ENCODE measurements at regions not wholly inside any gene's neighbourhood (a gene's known extent, or its start where the extent isn't known, plus 50 kb on each side); places are given as distances from the start of the nearest gene placed in this dataset.
"Not testable (repeated sequence)": the region's sequence is repeated elsewhere in the genome, so short reads cannot be mapped to it uniquely, and the experiment has no call there.

DNA sequence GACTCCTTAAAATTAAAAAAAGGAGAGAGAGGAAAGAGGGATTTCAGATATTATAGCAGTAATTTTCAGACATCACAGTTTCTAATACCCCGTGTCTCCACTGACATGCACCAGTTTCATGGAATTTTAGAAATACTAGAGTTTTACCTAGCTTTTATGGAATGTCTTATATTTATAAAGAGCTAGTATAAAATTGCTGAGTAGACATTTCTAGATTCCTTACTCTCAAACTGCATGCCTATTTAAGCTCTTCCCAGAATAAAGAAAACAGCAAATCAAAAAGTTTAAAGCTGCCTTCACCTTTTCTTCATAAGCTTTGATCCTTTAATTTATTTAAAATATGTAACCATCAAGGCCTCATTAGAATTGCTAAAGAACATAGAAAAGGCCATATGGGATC, 247.4 kb upstream of the IL12A start:
- DNase-seq: no peak

DNA sequence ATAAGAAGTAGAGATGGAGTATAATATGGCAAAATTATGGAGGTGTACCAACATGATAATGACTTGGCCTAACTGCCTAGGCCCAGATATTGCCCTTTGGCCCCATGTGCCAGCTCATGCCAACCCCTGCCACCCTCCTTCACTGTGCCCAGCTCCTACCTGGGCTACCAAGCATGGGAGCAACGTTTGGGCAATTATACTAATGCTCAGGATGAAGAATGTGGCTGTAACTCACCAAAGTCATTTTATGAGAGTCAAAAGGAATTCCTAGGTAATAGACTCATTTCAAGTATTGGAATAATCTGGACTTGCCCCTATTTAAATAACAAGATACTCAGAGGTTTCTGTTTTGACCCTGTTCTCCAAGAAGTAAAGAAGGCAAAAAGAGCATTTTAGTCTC, 240.2 kb upstream of the IL12A start:
- no peak for DNase-seq

DNA sequence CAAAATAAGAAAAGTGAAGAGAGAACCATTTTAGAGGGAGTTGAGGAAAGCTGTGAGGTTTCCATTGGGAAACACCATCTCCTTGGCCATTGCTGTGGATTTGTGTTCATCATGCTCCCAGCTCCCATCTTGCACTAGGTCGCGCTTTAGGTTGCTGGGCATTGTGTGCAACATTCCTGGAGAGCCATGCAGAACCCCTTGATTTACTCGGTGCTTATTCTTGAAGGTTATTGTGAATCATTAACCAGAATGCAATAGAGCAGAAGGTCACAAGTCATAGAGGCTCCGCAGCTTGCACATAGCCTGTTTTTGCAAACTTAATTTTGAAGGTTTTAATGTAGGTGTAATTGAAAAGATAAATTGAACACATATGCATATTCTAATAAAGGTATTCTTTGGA, 239.2 kb upstream of the IL12A start:
- DNase-seq: no peak

DNA sequence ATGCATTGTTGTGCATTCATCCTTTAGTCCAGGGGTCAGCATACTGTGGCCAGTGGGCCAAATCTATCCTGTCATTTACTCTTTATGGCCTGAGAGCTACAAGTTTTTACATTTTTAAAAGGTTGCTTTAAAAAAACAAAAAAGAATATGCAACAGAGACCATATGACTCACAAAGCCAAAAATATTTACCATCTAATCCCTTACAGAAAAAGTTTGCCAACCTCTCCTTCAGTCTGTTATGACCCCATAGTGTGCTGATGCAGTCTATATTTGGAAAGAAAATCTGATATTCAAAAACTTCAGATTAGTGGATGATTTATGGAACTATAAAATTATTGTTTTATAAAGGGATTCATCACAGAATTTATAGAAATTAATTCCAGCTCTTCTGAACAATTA, 237.5 kb upstream of the IL12A start:
- no peak for DNase-seq

DNA sequence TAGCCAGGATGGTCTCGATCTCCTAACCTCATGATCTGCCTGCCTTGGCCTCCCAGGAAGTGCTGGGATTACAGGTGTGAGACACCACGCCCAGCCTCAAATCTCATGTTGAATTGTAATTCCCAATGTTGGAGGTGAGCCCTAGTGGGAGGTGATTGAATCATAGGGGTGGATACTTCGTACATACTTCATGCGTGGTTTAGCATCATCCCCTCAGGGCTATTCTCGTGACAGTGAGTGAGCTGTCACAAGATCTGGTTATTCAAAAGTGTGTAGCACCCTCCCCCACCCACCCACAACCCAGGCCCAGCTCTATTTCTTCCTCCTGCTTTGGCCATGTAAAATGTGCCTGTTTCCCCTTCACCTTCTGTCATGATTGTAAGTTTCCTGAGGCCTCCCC, 236.9 kb upstream of the IL12A start:
- DNase-seq: no peak

DNA sequence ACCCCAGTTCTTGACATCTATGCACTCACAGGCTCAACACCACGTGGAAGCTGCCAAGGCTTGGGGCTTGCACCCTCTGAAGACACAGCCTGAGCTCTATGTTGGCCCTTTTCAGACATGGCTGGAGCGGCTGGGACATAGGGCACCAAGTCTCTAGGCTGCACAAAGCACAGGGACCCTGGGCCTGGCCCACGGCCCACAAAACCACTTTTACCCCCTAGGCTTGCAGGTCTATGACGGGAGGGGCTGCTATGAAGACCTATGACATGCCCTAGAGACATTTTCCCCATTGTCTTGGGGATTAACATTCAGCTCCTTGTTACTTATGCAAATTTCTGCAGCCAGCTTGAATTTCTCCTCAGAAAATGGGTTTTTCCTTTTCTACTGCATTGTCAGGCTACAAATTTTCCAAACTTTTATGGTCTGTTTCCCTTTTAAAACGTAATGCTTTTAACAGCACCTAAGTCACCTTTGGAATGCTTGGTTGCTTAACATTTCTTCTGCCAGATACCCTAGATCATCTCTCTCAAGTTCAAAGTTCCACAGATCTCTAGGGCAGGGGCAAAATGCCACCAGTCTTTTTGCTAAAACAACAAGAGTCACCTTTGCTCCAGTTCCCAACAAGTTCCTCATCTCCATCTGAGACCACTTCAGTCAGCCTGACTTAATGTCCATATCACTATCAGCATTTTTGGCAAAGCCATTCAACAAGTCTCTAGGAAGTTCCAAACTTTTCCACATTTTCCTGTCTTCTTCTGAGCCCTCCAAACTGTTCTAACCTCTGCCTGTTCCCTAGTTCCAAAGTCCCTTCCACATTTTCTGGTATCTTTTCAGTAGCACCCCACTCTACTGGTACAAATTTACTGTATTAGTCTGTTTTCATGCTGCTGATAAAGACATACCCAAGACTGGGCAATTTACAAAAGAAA, 232.1 kb upstream of the IL12A start:
- not testable (repeated sequence) for DNase-seq

DNA sequence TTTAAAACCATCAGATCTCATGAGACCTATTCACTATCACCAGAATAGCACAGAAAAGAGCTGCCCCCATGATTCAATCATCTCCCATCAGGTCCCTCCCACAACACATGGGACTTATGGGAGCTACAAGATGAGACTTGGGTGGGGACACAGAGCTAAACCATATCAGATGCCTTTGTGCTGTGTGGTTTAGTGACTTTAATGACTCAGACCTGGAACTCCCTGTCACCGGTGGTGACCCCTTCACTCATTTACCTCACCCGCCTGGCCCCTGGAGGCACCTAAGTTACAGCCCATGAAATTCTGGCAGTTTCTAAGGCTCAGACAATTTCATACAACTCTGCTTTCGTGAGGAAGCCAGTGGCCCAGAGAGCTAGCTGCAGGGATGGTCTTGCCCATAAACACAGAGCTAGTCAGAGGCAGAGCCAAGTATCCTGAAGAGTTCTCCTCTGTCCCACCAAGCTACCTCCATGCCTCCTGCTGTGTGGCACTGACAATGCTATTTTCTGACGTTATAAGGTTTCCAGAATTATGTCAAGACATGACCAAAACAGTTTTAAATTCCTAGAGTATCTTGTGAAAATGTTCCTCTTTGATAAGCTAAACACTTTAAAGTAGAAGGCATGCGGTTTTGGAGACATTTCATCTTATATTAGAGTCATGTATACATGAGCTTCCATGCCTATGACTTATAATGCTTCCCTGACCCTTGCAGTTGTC, 231.1 kb upstream of the IL12A start:
- no peak for DNase-seq

DNA sequence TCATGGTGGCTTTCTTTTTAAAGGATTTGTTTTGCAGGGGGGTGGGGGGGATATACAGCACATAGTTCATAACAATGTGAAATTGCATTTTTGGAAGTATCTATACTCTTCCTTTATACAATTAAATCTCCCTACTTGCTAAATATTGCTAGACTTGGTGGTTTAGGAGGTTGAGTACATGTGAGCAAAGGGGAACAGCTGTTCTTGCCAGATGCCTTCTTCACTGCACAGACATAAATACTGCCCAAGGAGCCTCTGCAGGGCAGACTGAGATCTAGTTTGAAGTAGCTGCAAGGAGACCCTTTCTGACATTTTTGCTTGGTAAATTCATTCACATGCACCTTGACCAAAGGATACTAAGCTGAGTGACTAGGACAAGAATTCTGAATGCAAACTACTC, 228.6 kb upstream of the IL12A start:
- DNase-seq: no peak

DNA sequence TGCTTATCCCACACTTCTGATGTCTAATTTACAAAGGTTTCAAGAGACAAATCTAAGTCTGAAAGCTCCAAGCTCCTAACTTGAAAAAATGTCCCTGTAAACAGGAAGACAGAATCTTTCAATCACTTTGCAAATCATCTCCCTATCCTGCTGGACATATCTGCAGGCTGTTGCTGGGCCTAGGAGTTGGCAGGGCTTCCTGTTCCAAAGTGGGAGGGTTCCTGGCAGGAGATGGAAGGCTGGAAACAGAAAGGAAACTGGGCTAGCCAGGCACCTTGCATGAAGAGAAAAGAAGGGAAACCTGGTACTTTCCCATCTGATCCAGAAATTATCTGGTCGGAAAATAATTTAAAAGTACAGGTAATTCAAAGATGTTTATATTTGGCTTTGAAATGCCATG, 227.3 kb upstream of the IL12A start:
- DNase-seq: no peak

DNA sequence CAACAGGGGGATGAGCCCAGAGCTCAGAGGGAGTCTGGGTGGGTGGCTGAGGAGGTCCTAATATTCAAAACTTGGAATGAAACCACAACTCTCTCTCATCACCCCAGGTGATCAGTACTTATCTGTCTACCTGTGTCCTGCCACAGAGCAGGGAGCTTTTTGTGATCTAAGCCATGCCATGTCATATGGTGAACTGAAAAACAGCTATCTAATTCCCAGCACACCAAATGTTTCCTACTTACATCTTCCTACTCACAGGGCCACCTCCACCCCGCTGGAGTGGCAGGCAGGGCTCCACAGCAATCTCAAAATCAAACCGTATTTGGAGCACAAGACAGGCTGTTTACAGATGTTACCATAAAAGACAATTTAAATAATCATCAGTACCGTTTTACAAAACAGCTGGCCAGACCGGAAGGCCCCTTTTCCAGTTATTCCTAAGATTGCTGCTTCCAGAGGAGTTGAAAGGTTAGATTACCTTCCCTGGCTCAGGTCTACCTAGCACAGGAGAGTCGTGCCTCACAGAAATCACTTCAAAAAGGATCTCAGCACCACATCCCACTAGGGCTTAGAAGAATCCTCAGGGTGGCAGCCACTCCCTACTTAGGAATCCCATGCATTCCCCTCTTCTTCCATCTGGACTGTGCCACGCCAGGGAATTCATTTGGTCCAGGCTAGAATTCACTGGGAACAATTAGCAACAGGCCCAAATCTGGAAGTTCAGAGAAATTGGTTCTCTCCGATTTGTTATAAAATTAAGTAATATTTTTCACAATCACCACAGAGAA, 226.6 kb upstream of the IL12A start:
- no peak for DNase-seq

DNA sequence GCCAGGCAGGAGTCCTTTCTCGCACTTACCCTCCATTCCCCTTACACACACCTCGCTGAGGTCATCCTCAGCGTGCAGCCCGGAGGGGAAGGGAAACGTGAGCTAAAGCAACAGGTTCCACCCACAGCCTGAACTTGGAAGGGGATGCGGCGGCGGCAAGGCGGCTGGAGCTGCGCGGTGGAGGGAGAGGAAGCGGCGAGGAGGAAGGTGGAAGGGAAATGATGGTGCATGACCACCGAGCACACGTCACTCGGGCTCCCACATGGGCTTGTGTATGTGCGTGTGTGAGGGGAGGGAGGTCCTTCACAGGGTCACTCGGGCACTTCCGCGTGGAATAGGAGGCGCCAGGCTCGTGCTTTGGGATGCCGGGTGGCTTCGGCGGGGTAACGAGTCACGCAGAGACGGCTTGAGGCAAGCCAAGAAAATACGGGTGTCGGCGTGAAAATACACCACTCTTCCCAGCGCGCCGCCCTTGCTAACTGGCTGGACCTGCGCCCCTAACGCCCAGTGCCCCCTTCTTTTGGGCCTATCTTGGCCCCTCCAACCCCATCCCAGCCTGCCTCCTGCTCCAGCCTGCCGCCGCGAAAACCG, 225.5 kb upstream of the IL12A start:
- DNase-seq: peak; percentile 48

DNA sequence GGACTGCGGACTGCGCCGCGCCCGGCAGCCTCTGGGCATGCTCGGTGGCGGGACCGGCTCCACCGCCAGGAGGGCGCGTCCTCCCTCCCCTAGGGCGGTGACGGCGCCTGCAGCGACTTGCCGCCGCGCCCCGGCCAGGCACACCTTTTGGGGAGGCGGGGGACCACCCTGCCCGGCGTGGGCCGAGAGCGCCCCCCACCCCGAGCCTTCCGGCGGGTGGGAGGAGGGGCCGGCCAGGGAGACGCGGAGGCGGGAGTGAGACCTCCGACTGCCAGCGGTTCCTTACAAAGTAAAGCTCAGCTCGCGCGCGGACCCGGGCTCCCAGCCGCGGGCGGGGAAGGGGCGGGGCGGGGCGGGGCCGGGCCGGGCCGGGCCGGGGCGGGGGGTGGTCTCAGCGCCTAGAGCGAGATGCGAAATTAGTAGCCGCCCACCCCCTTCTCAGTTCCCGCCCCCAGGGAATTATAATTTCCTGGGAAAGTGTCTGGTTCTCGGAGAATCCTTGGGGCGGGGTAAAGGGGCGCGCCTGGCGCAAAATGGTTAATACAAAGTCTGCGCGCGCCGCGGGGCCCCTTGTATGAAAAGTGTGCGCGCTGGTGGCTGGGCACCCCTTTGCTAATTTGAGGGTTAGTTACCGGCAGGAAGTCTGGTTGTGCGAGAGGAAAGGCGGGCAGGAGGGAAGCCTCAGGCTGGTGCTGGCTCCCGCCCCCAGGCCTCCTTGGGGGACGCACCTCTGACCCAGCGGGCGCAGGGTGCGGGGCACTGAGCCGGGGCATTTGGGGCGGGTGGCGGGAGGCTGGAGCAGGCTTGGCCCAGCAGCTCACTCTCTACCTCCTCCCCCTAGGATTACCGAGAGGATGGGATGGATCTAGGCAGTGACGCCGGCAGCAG, 224.8 kb upstream of the IL12A start:
- peak; percentile 95 for DNase-seq

DNA sequence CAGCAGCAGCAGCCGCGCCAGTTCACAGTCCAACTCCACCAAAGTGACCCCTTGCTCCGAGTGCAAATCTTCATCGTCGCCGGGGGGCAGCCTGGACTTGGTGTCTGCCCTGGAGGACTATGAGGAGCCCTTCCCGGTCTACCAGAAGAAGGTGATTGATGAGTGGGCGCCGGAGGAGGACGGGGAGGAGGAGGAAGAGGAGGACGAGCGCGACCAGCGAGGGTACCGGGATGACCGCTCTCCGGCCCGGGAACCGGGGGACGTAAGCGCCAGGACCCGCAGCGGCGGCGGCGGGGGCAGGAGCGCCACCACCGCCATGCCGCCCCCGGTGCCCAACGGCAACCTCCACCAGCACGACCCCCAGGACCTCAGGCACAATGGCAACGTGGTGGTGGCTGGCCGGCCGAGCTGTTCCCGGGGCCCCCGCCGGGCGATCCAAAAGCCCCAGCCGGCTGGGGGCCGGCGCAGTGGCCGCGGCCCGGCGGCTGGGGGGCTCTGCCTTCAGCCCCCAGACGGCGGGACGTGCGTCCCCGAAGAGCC, 224.1 kb upstream of the IL12A start:
- DNase-seq: no peak

DNA sequence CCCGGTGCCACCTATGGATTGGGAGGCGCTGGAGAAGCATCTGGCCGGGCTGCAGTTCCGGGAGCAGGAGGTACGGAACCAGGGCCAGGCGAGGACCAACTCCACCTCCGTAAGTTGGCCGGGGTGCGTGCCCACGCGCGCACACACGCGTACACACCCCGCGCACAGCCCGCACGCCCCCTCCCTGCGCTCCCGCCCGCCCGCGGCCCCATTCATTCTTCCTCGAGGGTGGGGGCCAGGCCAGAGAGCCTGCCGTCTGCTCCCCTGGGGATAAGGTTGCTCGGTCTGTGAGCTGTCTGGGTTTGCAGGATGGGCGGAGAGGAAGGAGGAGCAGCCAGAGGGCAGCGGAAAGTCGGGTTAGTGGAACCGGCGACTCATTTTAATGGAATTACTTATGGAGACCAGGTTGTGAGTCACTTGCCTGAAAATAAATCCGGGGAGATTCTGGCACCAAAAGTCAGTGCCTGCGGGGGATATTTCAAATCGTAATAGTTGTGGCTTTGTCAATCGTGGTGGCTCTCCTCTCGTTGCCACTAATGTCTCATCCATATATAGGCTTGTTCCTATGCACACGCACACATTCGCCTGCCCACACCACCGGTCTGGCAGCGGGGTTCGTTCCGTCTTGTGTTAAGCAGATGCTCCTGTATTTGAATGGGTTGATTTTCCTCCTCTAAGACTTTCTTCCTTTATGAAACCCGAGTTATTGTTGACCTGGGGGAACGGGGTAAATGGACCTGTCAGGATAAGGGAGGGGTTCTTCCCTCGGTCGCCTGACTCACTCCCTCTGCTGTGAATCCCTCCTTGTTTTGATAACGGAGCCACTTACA, 223.4 kb upstream of the IL12A start:
- DNase-seq: peak; percentile 85

DNA sequence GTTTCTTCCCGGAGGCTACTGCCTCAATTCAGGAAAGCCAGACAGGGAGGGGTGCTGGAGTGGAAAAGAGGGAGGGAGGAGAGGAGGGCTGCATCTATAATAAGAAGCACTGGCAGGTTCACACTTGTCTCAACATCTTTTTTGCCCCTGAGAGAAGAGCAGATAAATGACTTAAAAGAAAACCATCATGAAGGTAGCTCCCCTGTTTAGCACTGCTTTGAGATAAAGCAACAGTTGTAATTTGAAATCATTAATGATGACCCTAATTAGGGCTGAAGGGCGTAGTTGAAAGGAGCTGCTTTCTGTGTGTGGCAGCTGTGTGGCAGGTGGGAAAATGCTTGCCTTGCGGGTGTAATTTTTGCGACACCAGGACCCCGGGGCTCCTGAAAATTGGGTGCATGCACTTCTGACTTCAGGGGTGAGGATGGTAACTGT, 222.8 kb upstream of the IL12A start:
- DNase-seq: no peak

DNA sequence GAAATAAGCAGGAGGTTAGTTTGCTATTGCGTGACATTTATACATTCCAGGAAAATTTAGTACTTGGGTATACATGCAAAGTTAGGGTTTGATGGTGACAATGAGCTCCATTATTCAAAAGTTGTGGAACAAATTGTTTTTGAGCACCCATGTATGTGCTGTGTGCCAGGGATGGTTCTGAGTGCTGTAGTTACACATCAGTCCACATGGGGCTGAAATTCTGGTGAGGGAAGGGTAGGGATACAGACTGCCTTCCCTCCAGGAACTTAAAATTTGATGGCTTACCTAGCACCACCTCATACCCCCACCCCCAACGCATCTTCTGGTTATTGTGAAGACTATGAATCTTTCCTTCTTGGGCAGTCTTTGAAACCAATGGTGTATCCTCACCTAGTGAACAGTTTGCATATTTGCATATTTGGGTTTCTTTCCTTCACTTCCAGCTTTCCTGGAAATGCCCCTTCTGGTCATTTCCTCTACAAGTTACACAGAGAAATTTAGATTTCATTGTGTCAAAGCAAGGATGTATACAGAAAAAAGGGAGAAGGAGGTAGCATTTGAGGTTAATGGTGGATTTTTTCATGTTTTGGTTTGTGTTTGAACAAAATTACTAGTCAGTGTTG, 222.0 kb upstream of the IL12A start:
- DNase-seq: peak; percentile 40

DNA sequence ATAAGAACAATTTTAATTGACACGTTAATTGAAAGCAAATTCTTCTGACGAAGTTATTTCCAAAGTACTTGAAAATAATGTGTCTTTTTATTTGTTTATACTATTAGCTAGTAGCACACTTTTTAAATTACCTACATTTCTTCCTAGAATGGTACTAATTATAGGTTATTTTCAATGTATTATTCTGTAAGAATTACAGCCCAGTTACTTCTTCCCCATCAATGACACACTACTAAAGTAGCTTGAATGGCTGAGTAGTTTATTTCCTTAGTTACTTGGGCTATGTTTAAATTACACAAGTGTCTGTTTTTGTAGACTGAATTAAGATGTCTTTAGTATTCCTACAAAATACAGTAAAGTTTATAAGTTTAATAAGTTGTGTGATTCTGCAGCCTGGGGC, 217.6 kb upstream of the IL12A start:
- DNase-seq: no peak

DNA sequence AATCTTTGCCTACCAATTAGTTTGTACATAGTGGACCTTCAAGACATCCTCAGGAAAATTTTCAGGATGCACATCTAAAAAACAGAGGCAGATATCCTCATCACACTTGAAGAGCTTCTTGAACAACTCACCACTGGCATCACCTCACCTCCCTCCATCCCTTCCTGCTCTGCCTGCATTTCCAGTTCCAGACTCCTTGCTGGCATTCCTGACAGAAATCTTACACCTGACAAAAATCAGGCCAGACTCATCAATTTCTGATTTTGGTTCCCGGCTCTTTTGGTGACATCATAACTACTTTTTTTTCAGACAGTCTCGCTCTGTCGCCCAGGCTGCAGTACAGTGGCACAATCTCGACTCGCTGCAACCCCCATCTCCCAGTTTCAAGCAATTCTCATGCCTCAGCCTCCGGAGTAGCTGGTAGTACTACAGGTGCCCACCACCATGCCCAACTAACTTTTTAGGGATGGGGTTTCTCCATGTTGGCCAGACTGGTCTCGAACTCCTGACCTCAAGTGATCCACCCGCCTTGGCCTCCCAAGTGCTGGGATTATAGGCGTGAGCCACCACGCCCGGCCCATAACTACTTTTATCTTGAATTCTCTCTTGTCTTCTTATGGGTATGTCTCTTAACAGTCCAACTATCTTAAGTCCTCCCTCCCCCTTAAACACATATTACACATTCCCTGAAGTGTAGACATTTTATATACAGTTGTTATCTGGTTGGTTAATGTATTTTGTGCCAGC, 216.6 kb upstream of the IL12A start:
- no peak for DNase-seq

DNA sequence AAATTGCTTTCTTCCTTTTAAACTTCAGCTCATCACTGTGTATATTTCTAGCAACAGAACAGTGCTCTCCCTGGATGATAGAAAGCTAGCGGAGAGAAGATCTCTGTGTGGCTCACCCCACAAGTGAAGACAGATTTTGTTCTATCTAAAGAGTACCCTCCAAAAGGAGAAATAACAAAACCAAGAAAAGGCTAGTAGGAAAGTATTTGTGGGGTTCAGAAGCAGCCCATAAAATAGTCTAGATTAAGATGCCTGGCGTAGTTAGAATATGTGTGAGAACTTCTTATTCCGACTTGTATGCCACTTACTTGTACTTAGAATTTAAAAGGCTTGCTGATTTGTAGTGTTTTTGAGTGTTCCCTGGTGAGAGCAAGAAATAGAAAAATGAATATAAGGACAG, 214.9 kb upstream of the IL12A start:
- no peak for DNase-seq

All from NCI-H2107 (cell line).